HCT116 (cell line): ENCODE measurements at regions not wholly inside any gene's neighbourhood (a gene's known extent, or its start where the extent isn't known, plus 50 kb on each side); places are given as distances from the start of the nearest gene placed in this dataset.

Source experiments
- ATAC-seq: fragments of 200-7000 bp; cut with Tn5 transposase; 2 replicates; pipeline ENCODE4 v1.9.1; 2020; ENCODE audit warnings: mild to moderate bottlenecking, moderate library complexity
- BruUV-seq: library from RNA; stranded (reverse); fragments of 400-500 nt; replicated peaks from 2 replicates; lab custom pipeline; 2021; lab: Mats Ljungman, UMichigan
- CTCF ChIA-PET: fragments of 300-600 bp; sonication (Branson Sonifier 250); formaldehyde crosslinking; loops from one replicate; lab custom pipeline; 2021; ENCODE audit warnings: antibody characterized with exemption; lab: Charles Lee
- POLR2A ChIA-PET: fragments of 300-600, 350-600 bp; sonication (Branson Sonifier 250); formaldehyde crosslinking; loops from one replicate; lab custom pipeline; 2021; ENCODE audit warnings: antibody characterized with exemption; lab: Charles Lee
- RAD21 ChIA-PET, 2 experiments: fragments of 300-600 bp; sonication (Branson Sonifier 250); formaldehyde crosslinking; loops; one replicate each; lab custom pipeline; 2023; ENCODE audit warnings: low total read pairs in 2 of 2; ENCODE audit not compliant: uncharacterized antibody in 2 of 2, unreplicated experiment in 2 of 2, low non-redundant PET in 1 of 2; lab: Charles Lee
- DNase-seq: peaks from one replicate; pipeline ENCODE4 v3.0.0-alpha.2; 2010; ENCODE audit warnings: low read depth, low spot score
- H2AFZ ChIP-seq: fragments of 200-600 bp; shearing (Covaris generic), sonication (generic); 2 replicates; pipeline ENCODE4 v1.6.1; 2017; ENCODE audit warnings: low read depth, mixed run types, mixed read lengths, antibody characterized with exemption, low read length; ENCODE audit not compliant: poor library complexity, severe bottlenecking
- H3K27ac ChIP-seq: 2 replicates; pipeline ENCODE4 v1.5.1; 2012; ENCODE audit warnings: low read depth, low read length
- H3K27me3 ChIP-seq: fragments of 200-600 bp; sonication (generic); 2 replicates; pipeline ENCODE4 v1.6.1; 2016; ENCODE audit warnings: mixed run types, low read length, mixed read lengths; ENCODE audit not compliant: insufficient read depth
- H3K36me3 ChIP-seq, 2 experiments: fragments of 200-500 bp in 1 of 2; fragments of 200-600 bp in 1 of 2; sonication (Bioruptor generic) in 1 of 2; sonication (generic) in 1 of 2; 2 replicates each; pipeline versions ENCODE4 v1.5.1 to v1.6.1; 2014 to 2016; ENCODE audit warnings: low read length in 2 of 2, inconsistent platforms in 1 of 2, mixed read lengths in 1 of 2, mixed run types in 1 of 2; ENCODE audit not compliant: insufficient read depth in 2 of 2, control insufficient read depth in 1 of 2
- H3K4me1 ChIP-seq, 2 experiments: fragments of 200-600 bp in 1 of 2; sonication (generic) in 1 of 2; 2 replicates each; pipeline versions ENCODE4 v1.5.1 to v1.6.1; 2012 to 2017; ENCODE audit warnings: low read length in 2 of 2, inconsistent platforms in 1 of 2, mild to moderate bottlenecking in 1 of 2, mixed read lengths in 1 of 2, mixed run types in 1 of 2, moderate library complexity in 1 of 2; ENCODE audit not compliant: insufficient read depth in 2 of 2, control insufficient read depth in 1 of 2
- H3K4me2 ChIP-seq: fragments of 200-600 bp; sonication (generic); 2 replicates; pipeline ENCODE4 v1.6.1; 2017; ENCODE audit warnings: mixed run types, low read length, mixed read lengths
- H3K4me3 ChIP-seq, 2 experiments: fragments of 200-600 bp in 1 of 2; sonication (generic) in 1 of 2; replicated peaks in 1 of 2; 2 replicates each; pipeline ENCODE4 v1.5.1; 2011 to 2016; ENCODE audit warnings: low read length in 2 of 2, control low read depth in 1 of 2, low read depth in 1 of 2, mild to moderate bottlenecking in 1 of 2, mixed read lengths in 1 of 2, mixed run types in 1 of 2
- H3K79me2 ChIP-seq: fragments of 200-600 bp; sonication (generic); 2 replicates; pipeline ENCODE4 v1.6.1; 2017; ENCODE audit warnings: mild to moderate bottlenecking, mixed run types, low read length, moderate library complexity, mixed read lengths; ENCODE audit not compliant: insufficient read depth
- H3K9ac ChIP-seq: fragments of 200-600 bp; sonication (generic); 2 replicates; pipeline ENCODE4 v1.6.1; 2016; ENCODE audit warnings: low read length, mixed read lengths
- H3K9me2 ChIP-seq: fragments of 200-600 bp; sonication (generic), shearing (Covaris generic); 2 replicates; pipeline ENCODE4 v1.6.1; 2017; ENCODE audit warnings: mixed run types, mild to moderate bottlenecking, moderate library complexity; ENCODE audit not compliant: insufficient read depth
- H3K9me3 ChIP-seq, 2 experiments: fragments of 200-500 bp in 1 of 2; fragments of 200-600 bp in 1 of 2; sonication (Bioruptor generic) in 1 of 2; sonication (generic) in 1 of 2; 2 replicates each; pipeline ENCODE4 v1.6.1; 2014 to 2017; ENCODE audit warnings: low read length in 2 of 2, mixed read lengths in 2 of 2, inconsistent platforms in 1 of 2, low read depth in 1 of 2, mild to moderate bottlenecking in 1 of 2, mixed run types in 1 of 2, moderate library complexity in 1 of 2; ENCODE audit not compliant: control insufficient read depth in 1 of 2, insufficient read depth in 1 of 2
- H4K20me1 ChIP-seq: fragments of 200-600 bp; sonication (generic), shearing (Covaris generic); 2 replicates; pipeline ENCODE4 v1.6.1; 2017; ENCODE audit warnings: mixed run types, mild to moderate bottlenecking, moderate library complexity; ENCODE audit not compliant: insufficient read depth
- ATF3 ChIP-seq: IDR thresholded peaks from 2 replicates; pipeline ENCODE4 v1.6.1; 2012
- CBX3 ChIP-seq: IDR thresholded peaks from 2 replicates; pipeline ENCODE4 v1.6.1; 2012; ENCODE audit warnings: low read depth
- CEBPB ChIP-seq: IDR thresholded peaks from 2 replicates; pipeline ENCODE4 v1.6.1; 2012; ENCODE audit warnings: low read depth
- EGR1 ChIP-seq: IDR thresholded peaks from 2 replicates; pipeline ENCODE4 v1.6.1; 2012; ENCODE audit warnings: low read depth
- EZH2 ChIP-seq: fragments of 200-600 bp; sonication (generic); IDR thresholded peaks from 2 replicates; pipeline ENCODE4 v1.6.1; 2017; ENCODE audit warnings: antibody characterized with exemption, mixed run types
- FOSL1 ChIP-seq: IDR thresholded peaks from 2 replicates; pipeline ENCODE4 v1.6.1; 2012; ENCODE audit warnings: low read depth
- JUND ChIP-seq: IDR thresholded peaks from 2 replicates; pipeline ENCODE4 v1.6.1; 2012
- MAX ChIP-seq: IDR thresholded peaks from 2 replicates; pipeline ENCODE4 v1.6.1; 2012
- POLR2A ChIP-seq: IDR thresholded peaks from 2 replicates; pipeline ENCODE4 v1.7.0; 2011; ENCODE audit warnings: borderline replicate concordance; ENCODE audit not compliant: insufficient read depth, insufficient read length; ENCODE audit errors: extremely low read depth
- REST ChIP-seq: IDR thresholded peaks from 2 replicates; pipeline ENCODE4 v1.6.1; 2012; ENCODE audit warnings: low read depth
- SIN3A ChIP-seq: IDR thresholded peaks from 2 replicates; pipeline ENCODE4 v1.6.1; 2012; ENCODE audit warnings: low read depth
- SP1 ChIP-seq: IDR thresholded peaks from 2 replicates; pipeline ENCODE4 v1.6.1; 2012; ENCODE audit warnings: low read depth
- SRF ChIP-seq: IDR thresholded peaks from 2 replicates; pipeline ENCODE4 v1.6.1; 2012; ENCODE audit warnings: low read depth
- TCF7L2 ChIP-seq: IDR thresholded peaks from 2 replicates; pipeline ENCODE4 v1.7.0; 2011; ENCODE audit warnings: borderline replicate concordance, inconsistent platforms; ENCODE audit not compliant: insufficient read depth, insufficient read length; ENCODE audit errors: extremely low read depth
- ZBTB33 ChIP-seq: IDR thresholded peaks from 2 replicates; pipeline ENCODE4 v1.6.1; 2011; ENCODE audit warnings: mild to moderate bottlenecking, low read length, moderate library complexity; ENCODE audit not compliant: insufficient replicate concordance; ENCODE audit errors: extremely low read depth
- ZNF274 ChIP-seq: fragments of 200-500 bp; sonication (Bioruptor generic); IDR thresholded peaks from 2 replicates; pipeline ENCODE4 v1.6.1; 2014; ENCODE audit warnings: mild to moderate bottlenecking, low read depth, low read length, inconsistent platforms
- intact Hi-C: fragments of 100-400 bp; cut with micrococcal nuclease; formaldehyde crosslinking; loops from 2 replicates; pipeline ENCODE4 v1.10.0; 2022

DNA sequence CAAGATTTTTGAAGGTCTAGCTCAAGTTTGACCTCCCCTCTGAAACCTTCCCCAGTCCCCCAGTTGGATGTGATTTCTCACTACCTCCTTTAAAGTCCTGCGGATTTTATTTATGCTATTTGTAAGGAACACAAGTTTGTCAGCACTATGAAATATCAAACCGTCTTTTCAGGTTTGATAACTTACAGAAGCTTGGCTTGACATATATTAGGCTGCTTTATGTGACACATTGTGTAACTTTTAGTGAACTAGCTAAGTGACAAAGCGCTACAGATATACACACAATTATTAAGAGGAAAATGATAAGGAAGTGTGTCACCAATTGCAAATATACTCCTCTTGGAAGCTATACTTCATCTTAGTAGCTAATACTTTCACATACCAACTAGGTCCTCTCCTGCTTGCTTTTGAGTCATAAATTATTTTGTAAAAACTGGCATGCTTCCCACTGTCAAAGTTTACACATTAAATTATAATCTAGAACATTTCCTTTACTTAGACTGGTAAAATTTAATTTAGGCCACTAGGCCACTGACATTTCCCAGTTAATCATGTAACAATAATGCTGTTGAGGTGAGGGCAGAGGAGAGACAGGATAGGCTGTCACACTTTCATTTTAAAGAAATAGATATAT lies 149.5 kb downstream of the TMTC3 start:
- no peak overlapping the region for H3K4me2 ChIP-seq
- intact Hi-C loops, result no loop called here
- H3K9me2 ChIP-seq, result no peaks in the 10 kb centered on the region
- POLR2A ChIA-PET, result no interaction called here
- no peaks in the 10 kb centered on the region for H3K27me3 ChIP-seq
- CTCF ChIA-PET, result no interaction called here
- peak overlapping the region; percentile 0 for H2AFZ ChIP-seq
- TF ChIP-seq ZBTB33 (no peak), REST (no peak), TCF7L2 (no peak), SRF (no peak), SP1 (no peak), POLR2A (no peak), CBX3 (no peak), JUND (no peak), FOSL1 (no peak), ATF3 (no peak), EZH2 (no peak), MAX (no peak), EGR1 (no peak), CEBPB (no peak), SIN3A (no peak), ZNF274 (no peak)
- H3K79me2 ChIP-seq, result no peaks in the 10 kb centered on the region
- no peaks in the 10 kb centered on the region for H4K20me1 ChIP-seq
- no peaks in the 10 kb centered on the region for H3K4me1 ChIP-seq
- no peaks in the 10 kb centered on the region for H3K36me3 ChIP-seq
- no peak overlapping the region for H3K4me3 ChIP-seq
- H3K27ac ChIP-seq, result no peak overlapping the region
- BruUV-seq, result no TSS peak
- RAD21 ChIA-PET, result no interaction called here
- no peak for ATAC-seq
- H3K9me3 ChIP-seq, result no peaks in the 10 kb centered on the region
- DNase-seq, result no peak
- H3K9ac ChIP-seq, result no peak overlapping the region
